ENCODE measurements at regions not wholly inside any gene's neighbourhood (a gene's known extent, or its start where the extent isn't known, plus 50 kb on each side); places are given as distances from the start of the nearest gene placed in this dataset.

- no peak for TF ChIP-seq EZH2 (IDR thresholded peaks at IDR 0.05)
- TF ChIP-seq POLR2AphosphoS5 (IDR thresholded peaks at IDR 0.05; ENCODE audit: borderline replicate concordance, low read depth, low read length), result no peak
- no peak for TF ChIP-seq FOXP2 (optimal IDR thresholded peaks at IDR 0.05; ENCODE audit: control extremely low read depth, extremely low read length, insufficient read depth)
These were observed 119.7 kb downstream of the TEX13C start for GRCh38 chrX:125439194-125439849.
